SHP77 (cell line): ENCODE measurements at regions not wholly inside any gene's neighbourhood (a gene's known extent, or its start where the extent isn't known, plus 50 kb on each side); places are given as distances from the start of the nearest gene placed in this dataset.

Experiments used
- DNase-seq, 2 experiments: peaks; one replicate each; lab custom pipeline; 2025; lab: John Stamatoyannopoulos, UW

DNA sequence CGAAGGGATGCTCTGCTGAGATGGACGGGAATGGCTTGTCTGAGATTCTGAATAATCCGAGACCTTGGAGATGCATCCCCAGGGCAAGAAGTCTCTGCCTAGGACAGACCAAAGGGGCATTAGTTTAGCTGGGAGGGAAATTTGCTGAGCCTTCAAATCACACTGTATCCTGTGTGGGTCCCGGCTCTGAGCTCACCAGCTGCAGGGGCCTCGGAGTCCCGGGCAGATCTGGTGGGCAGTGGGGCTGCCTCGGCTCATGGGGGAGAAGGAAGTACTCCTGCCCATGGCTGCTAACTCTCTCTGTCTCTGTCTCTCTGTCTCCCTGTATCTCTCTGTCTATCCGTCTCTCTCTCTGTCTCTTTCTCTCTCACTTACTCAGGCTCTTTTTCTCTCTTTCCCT is 522.4 kb downstream of the TBC1D22A start:
- DNase-seq = no peak

- no peak for DNase-seq
Observed at GRCh38 chr22:47284360-47284759, 521.9 kb downstream of the TBC1D22A start.

DNA sequence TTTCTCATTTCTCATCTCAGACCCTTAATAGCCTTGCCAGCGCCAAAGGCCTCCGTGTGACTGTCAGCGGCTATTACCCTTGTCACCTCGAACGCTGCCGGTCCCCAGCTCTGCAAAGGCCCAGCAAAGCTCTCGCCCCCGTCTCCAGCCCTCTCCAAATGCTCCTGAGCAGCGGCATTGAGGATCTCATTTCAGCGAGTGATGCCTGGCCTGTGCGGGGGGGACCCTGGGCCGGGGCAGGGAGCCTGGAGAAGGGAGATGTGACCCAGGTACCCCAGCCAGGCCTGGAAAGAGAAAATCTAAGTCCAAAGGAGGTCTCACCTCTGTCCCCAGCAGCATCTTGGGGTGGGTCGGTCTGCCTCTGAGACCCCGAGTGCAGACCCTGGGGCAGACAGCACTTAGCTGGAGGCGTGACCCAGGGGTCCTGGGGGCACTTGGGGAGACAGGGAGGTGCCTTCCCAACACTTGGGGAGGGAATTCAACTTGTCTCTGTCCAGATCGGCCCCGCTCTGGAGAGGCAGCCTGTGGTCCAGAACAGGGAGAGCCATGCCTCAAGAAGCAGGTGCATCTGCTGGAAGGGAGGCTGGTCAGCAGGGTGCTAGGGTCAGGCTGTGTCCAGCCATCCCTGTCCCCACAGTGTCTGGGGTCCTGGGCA is 521.3 kb downstream of the TBC1D22A start:
- DNase-seq = no peak

- DNase-seq = no peak
Observed at GRCh38 chr22:47282851-47283250, 520.4 kb downstream of the TBC1D22A start.

- no peak for DNase-seq
Observed at GRCh38 chr22:47282366-47282765, 519.9 kb downstream of the TBC1D22A start.

GRCh38 chr22:47281126-47282106 is 519.0 kb downstream of the TBC1D22A start:
- no peak for DNase-seq

- no peak for DNase-seq
Observed at GRCh38 chr22:47280301-47280700, 517.9 kb downstream of the TBC1D22A start.

DNA sequence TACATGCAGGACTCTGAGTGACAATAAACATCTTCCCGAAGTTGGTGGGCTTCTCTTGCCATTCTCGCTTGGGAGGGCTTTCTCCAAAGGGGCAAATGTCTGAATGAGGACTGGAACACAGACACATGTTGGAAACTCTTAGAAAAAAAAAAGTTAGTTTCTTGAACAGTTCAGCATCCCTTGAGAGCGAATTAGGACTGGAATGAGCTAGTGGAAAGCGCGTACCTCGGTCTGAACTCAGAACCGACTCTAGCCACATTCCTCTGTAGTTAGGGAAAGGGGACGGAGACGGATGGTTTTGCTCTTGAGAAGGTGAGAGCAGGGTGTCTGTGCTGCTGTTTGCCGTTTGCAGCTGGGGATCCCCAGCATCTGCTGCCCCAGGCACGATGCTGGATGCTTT is 517.3 kb downstream of the TBC1D22A start:
- no peak for DNase-seq

- no peak for DNase-seq
Observed at GRCh38 chr22:47279337-47279736, 516.9 kb downstream of the TBC1D22A start.

DNA sequence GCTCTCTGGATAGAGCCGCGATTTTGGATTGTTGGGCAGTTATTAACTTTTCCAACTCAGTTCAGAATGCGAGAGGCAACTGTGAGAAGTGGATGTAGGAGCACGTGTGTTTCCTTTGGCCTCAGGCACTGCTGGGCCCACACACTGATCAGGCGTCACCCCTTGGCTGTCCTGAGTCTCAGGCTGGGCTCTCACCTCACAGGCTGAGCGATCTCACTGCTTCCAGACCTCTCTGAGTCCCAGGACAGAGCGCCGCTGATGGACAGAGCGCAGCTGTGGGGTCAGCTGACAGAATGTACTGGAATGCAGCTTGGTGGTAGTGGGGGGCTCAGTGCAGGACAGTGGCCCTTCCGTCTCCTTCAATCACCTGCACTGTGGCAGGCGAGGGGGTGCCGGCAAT is 516.2 kb downstream of the TBC1D22A start:
- no peak for DNase-seq

GRCh38 chr22:47277531-47277930 is 515.1 kb downstream of the TBC1D22A start:
- no peak for DNase-seq

GRCh38 chr22:47276991-47277390 is 514.5 kb downstream of the TBC1D22A start:
- DNase-seq = no peak

- no peak for DNase-seq
Observed at GRCh38 chr22:47276450-47276820, 514.0 kb downstream of the TBC1D22A start.

DNA sequence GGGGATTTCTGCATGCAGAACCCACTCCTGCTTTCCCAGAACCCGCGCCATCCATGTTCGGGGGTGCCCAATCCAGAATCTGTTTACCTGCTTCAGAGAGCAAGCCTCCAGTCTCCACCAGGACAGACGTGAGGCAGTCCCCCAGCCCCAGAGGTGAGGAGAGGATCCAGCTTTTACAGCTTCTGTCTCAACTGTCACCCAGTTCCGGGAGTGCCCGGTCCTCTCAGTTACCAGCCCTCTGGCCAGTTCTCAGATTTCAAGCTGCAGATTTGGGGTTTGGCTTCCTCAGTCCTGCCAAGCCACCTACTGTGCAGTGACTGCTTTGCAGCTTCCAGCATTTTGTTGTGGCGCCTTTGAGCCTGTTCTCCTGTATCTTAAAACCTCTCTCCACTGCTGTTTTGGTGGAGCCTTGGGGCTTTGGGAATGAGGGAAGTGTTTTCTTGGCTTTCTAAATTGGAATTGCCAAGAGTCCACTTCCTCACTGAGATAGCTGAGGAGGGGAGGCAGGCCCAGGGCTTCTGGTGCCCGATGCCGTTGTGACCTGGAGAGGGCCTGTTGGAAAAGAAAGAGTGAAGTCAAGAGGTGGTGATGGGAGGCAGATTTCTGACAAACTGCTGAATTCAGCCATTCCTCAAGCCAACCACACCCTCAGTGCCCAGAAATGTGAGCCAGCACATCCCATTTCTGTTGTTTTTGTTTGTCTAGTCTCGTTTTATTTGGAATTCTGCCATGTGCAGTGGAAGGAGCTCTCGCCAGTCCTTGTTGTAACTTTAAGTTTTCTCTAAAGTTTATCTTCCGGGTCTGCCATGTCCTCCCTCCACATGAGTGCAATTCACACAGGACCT is 513.4 kb downstream of the TBC1D22A start:
- peak; percentile 15 to 25 for DNase-seq

DNA sequence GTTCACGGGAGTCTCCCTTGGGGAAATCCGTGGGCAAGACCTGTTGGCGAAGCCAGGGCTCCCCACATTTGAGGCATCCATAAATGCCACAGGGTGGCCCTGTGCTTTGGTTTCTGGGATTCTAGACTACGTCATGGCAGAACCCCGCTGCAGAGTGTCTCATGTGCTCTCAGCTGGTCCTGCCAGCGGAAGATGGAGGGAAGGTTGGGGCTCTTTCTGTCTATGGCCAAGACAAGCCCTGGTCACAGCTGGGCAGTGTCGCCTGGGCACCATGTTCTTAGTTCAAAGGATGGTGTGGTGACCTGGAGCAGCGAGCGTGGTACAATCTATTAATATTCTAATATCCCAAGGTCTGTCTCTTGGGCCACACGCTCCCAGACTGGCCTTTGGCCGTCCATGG is 511.7 kb downstream of the TBC1D22A start:
- DNase-seq = no peak

- no peak for DNase-seq
Observed at GRCh38 chr22:47270463-47271135, 508.1 kb downstream of the TBC1D22A start.

GRCh38 chr22:47269516-47270088 is 507.2 kb downstream of the TBC1D22A start:
- DNase-seq = no peak

DNA sequence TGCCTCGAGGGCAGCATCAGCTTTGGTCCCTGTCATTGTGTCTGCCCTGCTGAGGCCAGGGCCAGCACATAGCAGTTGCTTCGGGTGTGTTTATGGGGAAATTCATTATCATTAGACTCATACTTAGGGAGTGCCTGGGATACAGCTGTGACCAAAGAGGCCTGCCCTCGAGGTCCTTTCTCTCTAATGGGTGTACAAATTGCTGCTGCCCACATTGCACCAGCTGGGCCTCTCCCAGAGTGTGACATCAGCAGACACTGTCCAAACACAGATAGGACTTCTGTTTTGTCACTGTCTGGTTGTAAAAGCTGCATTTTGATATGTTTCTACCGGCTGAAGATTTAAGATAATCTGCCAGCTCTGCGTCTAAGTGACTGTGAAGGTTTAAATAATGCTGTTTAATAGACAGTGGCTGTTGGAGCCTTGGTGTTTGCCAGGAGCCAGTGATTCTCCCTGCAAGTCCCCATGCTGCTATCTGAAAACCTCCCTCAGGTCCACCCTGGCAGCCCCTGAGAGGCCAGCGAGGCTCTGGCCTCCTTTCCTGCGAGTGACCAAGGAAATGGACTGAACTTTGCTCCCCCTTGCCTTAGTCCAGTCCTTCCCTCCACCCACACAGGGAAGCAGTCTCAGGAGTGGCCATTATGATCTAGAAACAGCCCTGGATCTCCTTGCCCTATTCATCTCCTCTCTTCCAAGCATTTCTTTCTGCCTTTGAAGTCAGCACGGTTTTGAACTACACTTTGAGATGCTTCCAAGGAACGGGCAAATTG is 505.2 kb downstream of the TBC1D22A start:
- no peak for DNase-seq

GRCh38 chr22:47266329-47266728 is 503.9 kb downstream of the TBC1D22A start:
- DNase-seq = no peak

DNA sequence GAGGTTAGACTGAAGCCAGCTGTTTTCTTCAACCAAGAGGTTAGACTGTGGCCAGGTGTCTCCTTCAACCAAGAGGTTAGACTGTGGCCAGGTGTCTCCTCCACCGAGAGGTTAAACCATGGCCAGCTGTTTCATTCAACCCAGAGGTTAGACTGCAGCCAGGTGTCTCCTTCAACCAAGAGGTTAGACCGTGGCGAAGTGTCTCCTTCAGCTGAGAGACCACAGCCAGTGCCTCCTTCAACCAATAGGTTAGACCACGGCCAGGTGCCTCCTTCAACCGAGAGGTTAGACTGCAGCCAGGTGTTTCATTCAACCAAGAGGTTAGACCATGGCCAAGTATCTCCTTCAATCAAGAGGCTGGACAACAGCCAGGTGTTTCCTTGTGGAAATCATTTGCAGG is 498.1 kb downstream of the TBC1D22A start:
- DNase-seq = no peak

GRCh38 chr22:47259990-47260389 is 497.5 kb downstream of the TBC1D22A start:
- DNase-seq = no peak
